ENCODE measurements at regions not wholly inside any gene's neighbourhood (a gene's known extent, or its start where the extent isn't known, plus 50 kb on each side); places are given as distances from the start of the nearest gene placed in this dataset.

GRCh38 chr9:129335464-129336129 lies 157.5 kb upstream of the IER5L start:
- no peak for DNase-seq (ENCODE audit: low read depth)
- H3K27me3 ChIP-seq (ENCODE audit: control insufficient read depth, insufficient read depth, low read length), result no peaks in the 10 kb centered on the region
- no peak overlapping the region for H3K4me3 ChIP-seq (ENCODE audit: low read depth, low read length)
- TF ChIP-seq CTCF (IDR thresholded peaks at IDR 0.05; ENCODE audit: insufficient read depth, low read length, severe bottlenecking), result no peak
- FAIRE-seq, result no peak
- H3K36me3 ChIP-seq (ENCODE audit: control insufficient read depth, insufficient read depth, low read length), result peaks cover 7% of the 10 kb centered on the region

- Histone ChIP-seq H3K4me3 (ENCODE audit: low read depth, low read length) (peak overlapping the region; percentile 40), H3K27me3 (ENCODE audit: control insufficient read depth, insufficient read depth, low read length) (no peaks in the 10 kb centered on the region), H3K36me3 (ENCODE audit: control insufficient read depth, insufficient read depth, low read length) (peaks cover 4% of the 10 kb centered on the region)
- TF ChIP-seq CTCF (IDR thresholded peaks at IDR 0.05; ENCODE audit: insufficient read depth, low read length, severe bottlenecking), result peak; percentile 3
- DNase-seq (ENCODE audit: low read depth) (peak; percentile 97), FAIRE-seq (no peak)
Observed at GRCh38 chr9:129334105-129334935, 156.3 kb upstream of the IER5L start.

- Histone ChIP-seq H3K27me3 (ENCODE audit: control insufficient read depth, insufficient read depth, low read length) (no peaks in the 10 kb centered on the region), H3K4me3 (ENCODE audit: low read depth, low read length) (peak overlapping the region; percentile 24), H3K36me3 (ENCODE audit: control insufficient read depth, insufficient read depth, low read length) (peaks cover 2% of the 10 kb centered on the region)
- no peak for DNase-seq (ENCODE audit: low read depth)
- TF ChIP-seq CTCF (IDR thresholded peaks at IDR 0.05; ENCODE audit: insufficient read depth, low read length, severe bottlenecking), result no peak
- FAIRE-seq, result no peak
Observed at GRCh38 chr9:129333617-129334104, 155.6 kb upstream of the IER5L start.

GRCh38 chr9:129332581-129332980 lies 154.5 kb upstream of the IER5L start:
- peak overlapping the region; percentile 50 for H3K4me3 ChIP-seq (ENCODE audit: low read depth, low read length)
- peaks cover 2% of the 10 kb centered on the region for H3K36me3 ChIP-seq (ENCODE audit: control insufficient read depth, insufficient read depth, low read length)
- peak; percentile 8 for TF ChIP-seq CTCF (IDR thresholded peaks at IDR 0.05; ENCODE audit: insufficient read depth, low read length, severe bottlenecking)
- FAIRE-seq (no peak), DNase-seq (ENCODE audit: low read depth) (no peak)
- no peaks in the 10 kb centered on the region for H3K27me3 ChIP-seq (ENCODE audit: control insufficient read depth, insufficient read depth, low read length)

- Histone ChIP-seq H3K27me3 (ENCODE audit: control insufficient read depth, insufficient read depth, low read length) (no peaks in the 10 kb centered on the region), H3K36me3 (ENCODE audit: control insufficient read depth, insufficient read depth, low read length) (peaks cover 2% of the 10 kb centered on the region), H3K4me3 (ENCODE audit: low read depth, low read length) (peak overlapping the region; percentile 50)
- TF ChIP-seq CTCF (IDR thresholded peaks at IDR 0.05; ENCODE audit: insufficient read depth, low read length, severe bottlenecking), result peak; percentile 15
- no peak for FAIRE-seq
- DNase-seq (ENCODE audit: low read depth), result peak; percentile 97
Observed at GRCh38 chr9:129331772-129332500, 153.9 kb upstream of the IER5L start.
